Stimulated activated CD4-positive, alpha-beta T cell treated with anti-CD3 and anti-CD28 coated beads, TNF-alpha, amount 100 ng/mL, for 48 hours (primary cell): ENCODE measurements at regions not wholly inside any gene's neighbourhood (a gene's known extent, or its start where the extent isn't known, plus 50 kb on each side); places are given as distances from the start of the nearest gene placed in this dataset.
"Not testable (repeated sequence)": the region's sequence is repeated elsewhere in the genome, so short reads cannot be mapped to it uniquely, and the experiment has no call there.

Source experiments
- DNase-seq, 3 donors: peaks; one replicate each; pipeline ENCODE4 v3.0.0-alpha.2; 2020; ENCODE audit warnings: low read depth in 3 of 3

GRCh38 chr7:17090751-17091150 lies 207.7 kb upstream of the AHR start:
- no peak for DNase-seq

GRCh38 chr7:17093461-17093860 lies 205.0 kb upstream of the AHR start:
- DNase-seq: no peak

GRCh38 chr7:17094963-17095574 lies 203.4 kb upstream of the AHR start:
- DNase-seq: no peak

GRCh38 chr7:17095931-17096330 lies 202.5 kb upstream of the AHR start:
- no peak for DNase-seq

- DNase-seq: no peak
Observed at GRCh38 chr7:17097668-17098297, 200.7 kb upstream of the AHR start.

- no peak for DNase-seq
Observed at GRCh38 chr7:17098515-17098914, 199.9 kb upstream of the AHR start.

- no peak for DNase-seq
Observed at GRCh38 chr7:17099083-17099973, 199.1 kb upstream of the AHR start.

- not testable (repeated sequence) for DNase-seq
Observed at GRCh38 chr7:17099974-17100509, 198.4 kb upstream of the AHR start.

GRCh38 chr7:17101207-17101696 lies 197.2 kb upstream of the AHR start:
- no peak for DNase-seq

- DNase-seq: no peak
Observed at GRCh38 chr7:17103170-17103569, 195.3 kb upstream of the AHR start.

- no peak for DNase-seq
Observed at GRCh38 chr7:17103984-17104383, 194.5 kb upstream of the AHR start.

- no peak for DNase-seq
Observed at GRCh38 chr7:17104419-17104818, 194.0 kb upstream of the AHR start.

- no peak for DNase-seq
Observed at GRCh38 chr7:17105701-17106100, 192.8 kb upstream of the AHR start.

GRCh38 chr7:17108049-17108584 lies 190.3 kb upstream of the AHR start:
- no peak for DNase-seq

GRCh38 chr7:17109020-17109419 lies 189.4 kb upstream of the AHR start:
- no peak for DNase-seq

- not testable (repeated sequence) for DNase-seq
Observed at GRCh38 chr7:17113770-17114169, 184.7 kb upstream of the AHR start.

- DNase-seq: no peak
Observed at GRCh38 chr7:17118412-17118811, 180.0 kb upstream of the AHR start.

GRCh38 chr7:17120756-17121155 lies 177.7 kb upstream of the AHR start:
- no peak for DNase-seq

- no peak for DNase-seq
Observed at GRCh38 chr7:17121671-17122070, 176.8 kb upstream of the AHR start.

GRCh38 chr7:17123020-17123419 lies 175.4 kb upstream of the AHR start:
- no peak for DNase-seq

GRCh38 chr7:17126413-17127268 lies 171.8 kb upstream of the AHR start:
- DNase-seq: no peak
